ENCODE measurements at regions not wholly inside any gene's neighbourhood (a gene's known extent, or its start where the extent isn't known, plus 50 kb on each side); places are given as distances from the start of the nearest gene placed in this dataset.

- no peak for DNase-seq (ENCODE audit: low spot score)
These were observed 175.4 kb downstream of the IBTK start for GRCh38 chr6:82072121-82072521.

DNA sequence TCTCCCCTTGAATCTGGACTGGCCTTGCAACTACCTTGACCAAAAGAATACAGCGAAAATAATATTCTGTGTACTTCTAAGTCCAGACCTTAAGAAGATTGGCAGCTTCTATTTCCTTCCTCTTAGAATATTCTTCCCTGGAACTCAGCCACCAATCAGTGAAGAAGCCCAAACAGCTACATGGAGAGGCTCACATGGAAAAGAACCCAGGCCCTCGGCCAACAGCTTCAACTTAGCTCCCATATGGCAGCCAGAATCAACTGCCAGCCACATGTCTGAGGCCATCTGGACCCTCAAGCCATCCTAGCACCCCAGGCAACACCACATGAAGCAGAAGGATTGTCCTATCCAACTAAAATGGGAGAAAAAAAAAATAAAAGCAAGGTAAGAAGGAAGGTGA lies 178.8 kb downstream of the IBTK start:
- DNase-seq (ENCODE audit: low spot score), result no peak

GRCh38 chr6:82066991-82067411 lies 180.5 kb downstream of the IBTK start:
- DNase-seq (ENCODE audit: low spot score), result no peak

DNA sequence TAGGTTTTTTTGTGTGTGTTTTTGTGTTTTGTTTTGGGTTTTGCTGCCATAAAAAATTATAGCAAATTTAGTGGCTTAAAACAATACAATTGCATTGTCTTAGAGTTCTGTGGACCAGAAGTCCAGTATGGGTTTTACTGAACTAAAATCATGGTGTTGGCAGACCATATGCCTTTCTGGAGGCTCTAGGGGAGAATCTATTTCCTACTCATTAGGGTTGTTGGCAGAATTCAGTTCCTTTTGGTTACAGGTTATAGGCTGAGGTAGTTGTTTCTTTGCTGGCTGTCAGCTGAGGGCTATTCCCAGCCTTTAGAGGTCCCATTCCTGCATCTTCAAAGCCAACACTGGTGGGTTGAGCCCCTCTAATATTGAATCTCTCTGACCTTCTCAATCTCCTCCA lies 181.3 kb downstream of the IBTK start:
- DNase-seq (ENCODE audit: low spot score), result no peak

DNA sequence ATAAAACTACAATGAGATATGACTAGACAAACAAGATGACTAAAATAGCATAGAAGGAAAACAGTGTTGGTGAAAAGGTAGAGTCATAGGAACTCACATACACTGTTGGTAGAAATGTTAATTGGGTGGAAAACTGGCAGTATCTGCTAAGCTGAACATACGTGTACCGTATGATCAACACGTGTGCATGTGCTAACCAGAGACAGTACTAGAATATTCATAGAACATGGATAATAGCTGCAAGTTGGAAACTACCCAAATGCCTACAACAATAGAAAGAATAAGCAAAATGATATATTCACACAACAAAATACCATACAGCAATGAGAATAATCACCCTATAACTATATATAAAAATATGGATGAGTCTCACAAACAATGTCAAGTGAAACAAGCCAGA lies 184.0 kb downstream of the IBTK start:
- DNase-seq (ENCODE audit: low spot score), result no peak

DNA sequence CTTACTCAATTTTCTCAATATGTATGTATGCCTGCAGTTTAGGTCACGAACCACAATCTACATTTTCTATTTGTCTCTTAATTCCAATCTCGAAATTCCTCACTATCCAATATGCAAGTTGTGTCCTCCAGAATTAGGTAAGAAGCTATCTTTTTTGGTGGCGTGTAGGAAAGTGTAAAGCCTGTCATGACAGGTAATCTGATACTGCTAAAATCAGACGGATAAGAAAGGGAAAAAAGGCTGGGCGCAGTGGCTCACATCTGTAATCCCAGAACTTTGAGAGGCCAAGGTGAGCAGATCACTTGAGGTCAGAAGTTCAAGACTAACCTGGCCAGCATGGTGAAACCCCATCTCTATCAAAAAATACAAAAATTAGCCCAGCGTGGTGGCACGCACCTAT lies 185.3 kb downstream of the IBTK start:
- no peak for DNase-seq (ENCODE audit: low spot score)

DNA sequence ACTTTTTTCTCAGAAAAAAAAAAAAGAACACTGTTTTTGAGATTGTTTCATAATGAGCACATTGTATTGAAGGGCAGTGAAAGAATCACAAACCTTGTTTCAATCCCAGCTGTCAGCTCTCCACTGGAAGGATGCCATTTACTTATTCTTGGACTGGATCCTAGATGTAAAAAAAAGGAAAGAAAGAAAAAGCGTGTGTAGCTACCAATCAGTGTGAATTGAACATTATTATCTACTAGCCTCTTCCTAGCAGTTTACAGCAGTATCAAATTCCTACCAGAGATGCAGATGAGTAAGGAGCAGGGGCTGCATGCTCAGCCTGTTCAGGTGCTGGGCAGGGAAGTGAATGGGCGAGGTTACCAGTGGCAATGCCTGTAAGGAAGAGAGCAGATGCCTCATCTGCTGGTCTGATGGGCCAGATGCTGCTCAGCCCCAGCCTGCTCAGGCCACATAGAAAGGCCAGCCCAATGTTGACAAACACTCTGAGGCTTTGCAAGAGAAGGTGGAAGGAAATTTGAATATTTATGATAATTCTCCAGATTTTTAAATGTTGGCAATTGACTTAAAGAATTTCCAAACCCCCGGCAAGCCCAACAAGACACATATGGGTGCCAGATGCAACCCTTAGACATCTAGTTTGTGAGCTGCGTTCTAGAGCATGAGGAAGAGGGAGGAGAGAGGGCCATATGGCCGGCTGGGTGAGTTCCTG lies 189.5 kb downstream of the IBTK start:
- no peak for DNase-seq (ENCODE audit: low spot score)

GRCh38 chr6:82056567-82056966 lies 191.0 kb downstream of the IBTK start:
- no peak for DNase-seq (ENCODE audit: low spot score)

- DNase-seq (ENCODE audit: low spot score), result no peak
These were observed 201.4 kb downstream of the IBTK start for GRCh38 chr6:82045965-82046756.

DNA sequence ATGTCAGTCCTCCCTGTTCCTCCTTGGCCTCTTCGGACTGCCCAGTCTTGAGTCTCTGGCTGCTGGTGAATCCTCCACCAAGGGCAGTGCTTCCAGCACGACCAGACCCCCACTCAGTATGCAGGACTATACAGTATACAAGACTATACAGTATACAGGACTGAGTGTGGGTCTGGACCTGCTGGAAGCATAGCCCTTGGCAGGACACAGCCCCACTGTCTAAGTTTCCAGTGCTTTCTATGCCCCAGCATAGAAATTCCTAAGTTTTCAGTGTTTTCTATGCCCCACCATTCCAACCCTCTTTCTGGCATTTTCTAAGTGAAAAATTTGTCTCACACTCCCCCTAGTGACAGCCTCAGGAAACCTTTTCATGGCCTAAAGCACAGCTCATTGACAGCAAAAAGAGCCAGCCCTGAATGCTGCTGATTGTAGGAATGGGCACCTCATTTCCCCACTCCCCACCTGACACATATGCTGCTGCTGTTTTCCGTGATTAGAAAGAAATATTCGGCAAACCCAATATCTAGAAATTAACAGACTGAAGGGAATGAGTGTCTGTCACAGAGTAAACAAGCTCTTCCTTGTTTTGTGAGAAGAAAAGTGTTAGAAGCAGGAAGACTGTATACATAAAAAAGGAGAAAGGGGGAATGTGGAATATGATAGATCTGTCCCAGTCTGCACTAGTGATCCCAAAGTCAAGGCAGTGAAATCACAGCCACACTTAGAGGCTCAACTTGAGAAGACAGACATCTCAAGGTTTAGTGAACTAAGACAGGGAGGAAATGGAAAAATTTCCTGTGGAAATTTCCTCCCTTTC lies 206.9 kb downstream of the IBTK start:
- peak; percentile 16 for DNase-seq (ENCODE audit: low spot score)

GRCh38 chr6:82038631-82039030 lies 208.9 kb downstream of the IBTK start:
- no peak for DNase-seq (ENCODE audit: low spot score)

GRCh38 chr6:82035526-82035925 lies 212.0 kb downstream of the IBTK start:
- DNase-seq (ENCODE audit: low spot score), result no peak

DNA sequence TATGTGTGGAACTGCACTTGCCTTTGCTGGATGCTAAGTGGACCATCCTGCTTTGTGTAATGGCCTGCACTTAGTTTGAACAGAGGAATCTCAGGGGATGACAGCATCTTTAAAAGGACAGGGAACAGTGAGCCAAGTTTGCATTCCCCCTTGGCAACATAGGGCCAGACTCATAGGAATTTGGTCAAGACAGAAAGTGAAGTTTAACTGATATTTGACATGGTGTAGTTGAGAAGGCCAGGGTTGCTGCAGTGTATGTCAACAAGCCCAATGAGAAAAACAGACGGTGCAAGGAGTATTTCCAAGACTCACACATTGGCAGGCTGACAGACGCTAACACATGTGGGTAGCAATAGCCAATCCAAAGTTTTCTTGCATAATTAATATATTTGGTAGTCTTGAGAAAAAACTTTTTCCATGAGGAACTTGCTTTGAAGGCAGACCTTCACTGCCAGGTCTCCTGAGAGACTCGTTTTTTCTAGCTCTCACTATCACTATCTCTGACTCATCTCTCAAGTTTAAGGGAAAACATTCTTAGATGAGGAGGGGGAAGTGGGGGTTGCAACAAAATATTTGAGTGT lies 213.8 kb downstream of the IBTK start:
- no peak for DNase-seq (ENCODE audit: low spot score)

DNA sequence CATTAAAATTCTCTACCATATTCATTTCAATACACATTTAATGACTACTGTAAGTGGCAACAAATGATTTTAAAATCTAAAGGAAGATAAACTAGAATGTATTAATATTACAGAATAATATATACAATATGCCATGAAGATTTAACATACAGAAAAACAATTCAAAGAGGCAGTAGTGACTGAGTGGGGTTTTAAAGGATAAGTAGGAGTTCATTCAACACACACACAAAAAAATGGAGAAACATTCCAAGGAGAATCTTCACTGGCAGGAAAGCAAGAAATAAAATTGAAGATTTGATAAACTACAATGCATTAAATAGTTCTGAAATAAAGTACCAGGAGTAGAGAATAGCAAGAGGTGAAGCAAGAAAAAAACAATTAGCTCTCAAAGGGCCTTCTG lies 215.1 kb downstream of the IBTK start:
- no peak for DNase-seq (ENCODE audit: low spot score)

DNA sequence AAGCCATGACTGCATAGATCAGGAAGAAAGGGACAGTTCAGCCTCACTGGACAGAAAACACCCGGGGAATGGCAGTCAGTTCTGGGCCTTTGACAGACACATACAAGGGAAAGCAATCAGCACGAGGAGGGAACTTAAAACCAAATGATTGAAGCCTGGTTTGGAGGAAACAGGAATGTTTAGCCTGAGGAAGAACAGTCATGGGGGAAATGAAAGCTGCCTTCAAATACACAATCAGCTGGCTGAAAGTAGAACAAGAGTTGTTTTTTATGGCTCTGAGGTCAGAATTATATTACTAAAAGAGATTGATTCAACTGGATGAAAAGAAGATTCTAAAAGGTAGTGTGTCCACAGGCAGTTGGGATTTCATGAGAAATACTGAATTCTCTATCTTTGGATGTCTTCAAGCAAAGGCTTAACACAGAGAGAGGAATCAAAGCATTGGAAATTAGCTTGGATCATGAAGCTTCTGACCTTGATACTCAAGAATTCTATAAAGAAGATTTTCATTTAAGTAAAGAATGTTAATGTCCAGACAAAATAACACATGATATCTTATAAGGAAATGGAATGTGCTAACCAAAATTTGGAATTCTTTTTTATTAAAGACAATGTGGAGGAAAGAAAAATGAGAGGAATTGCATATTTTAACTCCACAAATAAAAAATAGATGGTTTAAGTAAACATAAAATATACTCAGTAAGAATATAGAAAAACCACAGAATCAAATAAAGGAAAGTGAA lies 216.6 kb downstream of the IBTK start:
- no peak for DNase-seq (ENCODE audit: low spot score)

DNA sequence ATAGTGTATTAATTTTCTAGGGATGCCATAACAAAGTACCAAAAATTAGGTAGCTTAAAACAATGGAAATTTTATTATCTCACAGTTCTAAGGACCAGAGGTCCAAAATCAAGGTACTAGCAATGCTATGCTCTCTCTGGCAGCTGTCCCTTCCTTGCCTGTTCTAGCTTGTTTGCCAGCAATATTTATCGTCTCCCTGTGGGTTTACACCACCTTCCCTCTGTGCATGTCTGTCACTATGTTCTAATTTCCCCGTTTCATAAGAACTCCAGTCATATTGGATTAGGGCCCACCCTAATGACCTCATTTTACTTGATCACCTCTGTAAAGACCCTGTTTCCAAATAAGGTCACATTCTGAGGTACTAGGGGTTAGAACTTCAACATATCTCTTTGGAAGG lies 217.2 kb downstream of the IBTK start:
- no peak for DNase-seq (ENCODE audit: low spot score)

DNA sequence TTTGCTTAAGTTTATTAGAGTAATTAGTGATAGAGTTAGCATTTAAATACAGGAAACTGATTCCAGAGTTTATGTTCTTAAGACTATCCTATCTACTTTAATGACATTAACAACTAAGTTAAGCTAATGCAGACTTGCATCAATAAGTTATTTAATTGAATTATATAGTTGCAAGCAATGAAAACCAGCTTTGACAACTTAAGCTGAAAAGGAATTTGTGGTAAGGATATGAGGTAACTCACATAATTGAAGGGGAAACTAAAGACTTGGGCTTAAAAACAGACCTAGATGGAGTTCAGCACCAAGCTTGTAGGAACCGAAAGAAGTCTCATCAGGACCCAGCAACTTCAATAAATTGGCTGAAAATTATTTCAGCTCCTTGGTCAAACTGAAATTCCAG lies 222.3 kb downstream of the IBTK start:
- no peak for DNase-seq (ENCODE audit: low spot score)

DNA sequence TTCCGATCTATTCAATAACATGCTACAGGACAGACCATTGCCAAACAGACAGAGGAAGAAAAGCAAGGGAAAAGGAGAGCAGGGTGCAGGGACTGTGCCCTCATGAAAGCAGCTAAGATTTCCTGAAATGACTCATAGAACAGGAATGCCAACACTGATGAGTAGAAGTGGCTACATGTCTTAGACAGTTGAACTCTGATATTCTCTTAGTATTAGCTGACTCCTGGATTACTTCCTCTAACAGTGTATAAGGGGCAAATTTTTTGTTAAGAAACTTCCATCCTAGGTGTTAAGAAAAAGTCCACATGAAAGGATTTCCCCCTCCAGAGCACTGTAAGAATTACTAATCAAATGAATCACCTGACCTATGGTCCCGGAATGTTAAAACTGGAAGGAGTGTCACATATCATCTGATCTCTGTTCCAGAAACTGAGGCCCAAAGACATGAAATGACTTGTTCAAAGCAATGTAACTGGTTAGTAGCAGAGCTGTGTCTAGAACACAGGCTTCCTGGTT lies 224.9 kb downstream of the IBTK start:
- DNase-seq (ENCODE audit: low spot score), result no peak

- DNase-seq (ENCODE audit: low spot score), result no peak
These were observed 229.8 kb downstream of the IBTK start for GRCh38 chr6:82017773-82018172.

- no peak for DNase-seq (ENCODE audit: low spot score)
These were observed 230.3 kb downstream of the IBTK start for GRCh38 chr6:82017288-82017687.

DNA sequence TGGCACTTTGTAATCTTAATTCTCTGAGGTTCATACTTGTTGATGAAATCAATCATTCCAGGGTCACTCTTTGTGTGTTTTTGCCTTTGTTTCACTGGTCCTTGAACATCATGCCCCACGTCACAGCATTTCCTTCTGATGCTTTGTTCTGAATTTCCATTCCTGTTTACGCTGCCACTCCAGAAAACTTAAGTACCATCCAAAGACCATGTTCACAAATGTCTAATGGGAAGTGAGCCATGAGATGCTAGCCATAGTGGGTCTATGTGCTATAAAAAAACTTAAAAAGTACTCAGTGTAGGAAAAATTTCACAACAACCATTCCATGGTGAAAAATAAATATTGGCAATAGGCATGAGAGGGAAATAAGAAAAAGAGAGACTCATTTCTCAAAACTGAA lies 232.0 kb downstream of the IBTK start:
- no peak for DNase-seq (ENCODE audit: low spot score)

DNA sequence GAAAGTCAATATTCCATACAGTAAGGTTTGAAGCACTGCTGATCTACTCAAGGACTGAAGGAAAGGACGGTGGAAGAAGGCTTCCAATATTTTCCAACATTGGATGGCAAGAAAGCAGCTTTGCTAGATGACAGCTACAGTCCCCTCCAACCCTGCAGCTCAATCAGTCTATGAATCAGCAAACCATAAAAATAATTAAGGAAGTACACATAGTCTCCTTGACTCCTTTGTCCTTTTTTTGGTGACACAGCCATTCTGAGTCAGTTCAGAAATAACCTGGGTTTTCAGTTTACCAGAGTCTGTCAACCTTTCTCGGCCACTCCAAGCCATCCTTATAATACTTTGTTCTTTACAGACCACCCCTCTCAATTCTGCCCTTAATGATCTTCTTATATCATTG lies 232.5 kb downstream of the IBTK start:
- DNase-seq (ENCODE audit: low spot score), result no peak
